ENCODE measurements at regions not wholly inside any gene's neighbourhood (a gene's known extent, or its start where the extent isn't known, plus 50 kb on each side); places are given as distances from the start of the nearest gene placed in this dataset.

DNA sequence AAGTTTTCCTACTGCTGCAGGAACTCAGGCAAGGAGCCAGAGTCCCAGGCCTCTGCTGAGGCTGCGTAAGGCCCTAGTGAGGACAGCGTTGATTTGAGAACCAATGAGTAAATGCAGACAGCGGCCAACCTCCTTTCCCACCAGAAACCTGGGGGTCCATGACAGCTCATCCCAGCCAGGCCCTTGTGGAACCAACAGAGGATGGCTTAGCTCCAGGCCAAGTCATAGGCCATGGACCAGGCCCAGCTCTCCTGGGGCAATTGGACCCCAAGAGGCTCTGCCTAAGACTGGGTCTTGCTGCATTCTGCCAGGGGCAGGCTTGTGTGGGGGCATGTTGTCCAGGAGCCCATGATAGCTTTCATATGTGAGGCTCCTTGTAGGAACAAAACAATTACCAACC, 65.4 kb upstream of the PPP1R3C start:
- Mint-ChIP-seq H3K36me3 (no peaks in the 10 kb centered on the region), H3K9me3 (no peaks in the 10 kb centered on the region), H3K27me3 (peaks cover 12 to 15% of the 10 kb centered on the region in 2 donors), H3K4me1 (no peaks in the 10 kb centered on the region), H3K4me3 (no peak overlapping the region), H3K27ac (no peak overlapping the region)
- no peak overlapping the region for H3K27ac ChIP-seq (ENCODE audit: low read length)
- ChIA-PET POLR2A (no interaction called here), CTCF (no interaction called here)
- ATAC-seq (replicated peaks in 1 of 4) (no peak), DNase-seq (no peak)
- no peaks in the 10 kb centered on the region for H3K36me3 ChIP-seq (ENCODE audit: control insufficient read depth in 2 of 2, extremely low read depth in 1 of 2, insufficient read depth in 1 of 2, low read length in 1 of 2)
- no peaks in the 10 kb centered on the region for H3K4me1 ChIP-seq (ENCODE audit: control insufficient read depth in 1 of 2, extremely low read depth in 1 of 2, insufficient read depth in 2 of 2, low read length in 2 of 2)
- no peak overlapping the region for H3K4me3 ChIP-seq (ENCODE audit: control insufficient read depth in 1 of 2, extremely low read depth in 1 of 2, low read length in 1 of 2)
- WGBS (ENCODE audit: insufficient coverage) = 76% methylated on average over 3 of the region's 3 CpGs
- H3K27me3 ChIP-seq (replicated peaks in 1 of 2; ENCODE audit: control insufficient read depth in 2 of 2, extremely low read depth in 1 of 2, insufficient read depth in 2 of 2, low read length in 1 of 2) = peaks cover 0 to 3% of the 10 kb centered on the region in 2 experiments
- no peaks in the 10 kb centered on the region for H3K9me3 ChIP-seq

DNA sequence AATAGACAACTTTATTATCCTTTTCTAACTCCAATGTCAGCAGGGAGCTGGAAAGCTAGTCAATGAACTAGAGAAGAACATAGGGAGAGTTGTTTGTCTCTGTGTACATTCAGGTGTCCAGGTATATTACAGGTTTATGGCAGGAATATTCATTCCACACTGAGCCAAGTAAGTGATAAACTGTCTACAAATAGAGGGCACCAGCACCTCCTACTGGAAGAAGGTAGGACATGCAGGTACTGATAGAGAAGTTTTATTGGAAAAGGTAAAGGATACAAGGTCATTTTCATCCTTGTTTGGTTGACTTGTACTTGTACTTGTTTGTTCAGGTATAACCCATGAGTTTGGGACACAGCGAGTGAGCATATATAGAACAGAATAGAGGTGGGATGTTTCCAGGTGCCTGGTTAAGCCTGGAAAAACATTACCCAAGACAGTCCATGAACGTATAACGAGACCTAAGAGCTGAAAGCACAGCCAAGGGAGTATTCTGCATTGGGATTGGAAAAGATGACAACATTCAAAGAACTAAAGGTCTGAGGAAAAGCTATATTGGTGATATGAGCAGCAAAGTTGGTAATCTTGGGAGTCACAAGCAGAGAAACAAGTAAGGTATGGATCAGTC, 61.4 kb upstream of the PPP1R3C start:
- Mint-ChIP-seq H3K27me3 (peaks cover under 1 to 10% of the 10 kb centered on the region in 2 donors), H3K4me3 (no peak overlapping the region), H3K4me1 (no peaks in the 10 kb centered on the region), H3K9me3 (no peaks in the 10 kb centered on the region), H3K27ac (no peak overlapping the region), H3K36me3 (no peaks in the 10 kb centered on the region)
- H3K36me3 ChIP-seq (ENCODE audit: control insufficient read depth in 2 of 2, extremely low read depth in 1 of 2, insufficient read depth in 1 of 2, low read length in 1 of 2) = no peaks in the 10 kb centered on the region
- ATAC-seq (replicated peaks in 1 of 4) (no peak), DNase-seq (peak in 2 of 35 experiments; percentile 1 to 46)
- no peak overlapping the region for H3K4me3 ChIP-seq (ENCODE audit: control insufficient read depth in 1 of 2, extremely low read depth in 1 of 2, low read length in 1 of 2)
- no peaks in the 10 kb centered on the region for H3K4me1 ChIP-seq (ENCODE audit: control insufficient read depth in 1 of 2, extremely low read depth in 1 of 2, insufficient read depth in 2 of 2, low read length in 2 of 2)
- no peaks in the 10 kb centered on the region for H3K9me3 ChIP-seq
- POLR2A ChIA-PET = no interaction called here
- CTCF ChIA-PET = interaction anchor here (0.6 to 1.5 kb wide), 4 partner anchors 12 to 831 kb away, joined by 3 to 4 read pairs (median 3); no protein-coding TSS in a partner anchor
- WGBS (ENCODE audit: insufficient coverage) = 89% methylated on average over 3 of the region's 3 CpGs
- H3K27ac ChIP-seq (ENCODE audit: low read length) = no peak overlapping the region
- H3K27me3 ChIP-seq (replicated peaks in 1 of 2; ENCODE audit: control insufficient read depth in 2 of 2, extremely low read depth in 1 of 2, insufficient read depth in 2 of 2, low read length in 1 of 2) = peaks cover 0 to 3% of the 10 kb centered on the region in 2 experiments

GRCh38 chr10:91691981-91692380, 59.1 kb upstream of the PPP1R3C start:
- no peak for DNase-seq
- no peaks in the 10 kb centered on the region for H3K36me3 ChIP-seq (ENCODE audit: control insufficient read depth in 2 of 2, extremely low read depth in 1 of 2, insufficient read depth in 1 of 2, low read length in 1 of 2)
- no peak overlapping the region for H3K4me3 ChIP-seq (ENCODE audit: control insufficient read depth in 1 of 2, extremely low read depth in 1 of 2, low read length in 1 of 2)
- CTCF ChIA-PET = interaction anchor here in 1 of 2 donors (0.9 kb wide), 1 partner anchor 394 kb away, joined by 3 read pairs; no protein-coding TSS in a partner anchor
- no peaks in the 10 kb centered on the region for H3K27me3 ChIP-seq (replicated peaks in 1 of 2; ENCODE audit: control insufficient read depth in 2 of 2, extremely low read depth in 1 of 2, insufficient read depth in 2 of 2, low read length in 1 of 2)
- H3K27ac ChIP-seq (ENCODE audit: low read length) = no peak overlapping the region
- POLR2A ChIA-PET = no interaction called here
- ATAC-seq (replicated peaks in 1 of 4) = no peak
- H3K9me3 Mint-ChIP-seq = no peaks in the 10 kb centered on the region
- H3K27me3 Mint-ChIP-seq = peaks cover 0 to 10% of the 10 kb centered on the region in 2 donors
- H3K4me1 ChIP-seq (ENCODE audit: control insufficient read depth in 1 of 2, extremely low read depth in 1 of 2, insufficient read depth in 2 of 2, low read length in 2 of 2) = no peaks in the 10 kb centered on the region
- no peaks in the 10 kb centered on the region for H3K36me3 Mint-ChIP-seq
- no peaks in the 10 kb centered on the region for H3K4me1 Mint-ChIP-seq
- H3K27ac Mint-ChIP-seq = no peak overlapping the region
- H3K9me3 ChIP-seq = no peaks in the 10 kb centered on the region
- H3K4me3 Mint-ChIP-seq = no peak overlapping the region
- WGBS (ENCODE audit: insufficient coverage) = 95% methylated on average over 3 of the region's 6 CpGs

DNA sequence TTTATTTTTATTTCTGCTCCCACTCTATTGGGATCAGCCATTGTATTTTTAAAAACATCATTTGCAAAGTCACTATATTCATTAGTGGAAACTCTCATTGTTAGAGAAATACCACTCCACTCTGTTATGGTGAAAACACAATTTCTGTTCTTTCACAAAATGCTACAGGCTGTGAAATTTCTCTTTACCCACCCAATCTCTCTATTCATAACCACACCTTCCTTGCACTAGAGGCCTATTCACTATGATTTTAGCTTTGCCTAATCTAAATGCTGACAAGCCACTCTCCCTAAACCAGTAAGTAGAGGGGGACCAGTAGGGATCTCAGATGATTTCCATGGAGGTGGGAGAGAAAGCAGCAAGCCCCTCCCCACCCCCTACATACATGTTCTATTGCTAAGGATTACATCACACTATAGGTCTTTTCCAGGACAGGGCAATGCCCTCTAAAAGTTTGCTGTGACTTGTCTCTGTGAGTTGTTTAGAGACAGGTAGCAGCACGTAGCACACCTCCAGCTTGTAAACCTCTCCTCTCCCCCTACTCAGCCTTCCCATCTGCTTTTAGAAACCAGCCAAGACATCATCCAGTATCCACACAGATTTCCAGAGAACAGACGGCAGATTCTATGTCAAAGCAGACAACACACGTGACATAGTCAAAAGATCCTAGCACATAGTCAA, 58.3 kb upstream of the PPP1R3C start:
- Mint-ChIP-seq H3K9me3 (no peaks in the 10 kb centered on the region), H3K27me3 (peaks cover 0 to 10% of the 10 kb centered on the region in 2 donors), H3K4me3 (no peak overlapping the region), H3K36me3 (no peaks in the 10 kb centered on the region), H3K27ac (no peak overlapping the region), H3K4me1 (no peaks in the 10 kb centered on the region)
- no peak for ATAC-seq (replicated peaks in 1 of 4)
- no peaks in the 10 kb centered on the region for H3K9me3 ChIP-seq
- ChIA-PET POLR2A (no interaction called here), CTCF (interaction anchor here in 1 of 2 donors (0.6 kb wide), 1 partner anchor 724 kb away, joined by 3 read pairs; no protein-coding TSS in a partner anchor)
- H3K4me1 ChIP-seq (ENCODE audit: control insufficient read depth in 1 of 2, extremely low read depth in 1 of 2, insufficient read depth in 2 of 2, low read length in 2 of 2) = no peaks in the 10 kb centered on the region
- H3K27ac ChIP-seq (ENCODE audit: low read length) = no peak overlapping the region
- H3K27me3 ChIP-seq (replicated peaks in 1 of 2; ENCODE audit: control insufficient read depth in 2 of 2, extremely low read depth in 1 of 2, insufficient read depth in 2 of 2, low read length in 1 of 2) = no peaks in the 10 kb centered on the region
- DNase-seq = no peak
- 100% methylated on average over 1 of the region's 3 CpGs for WGBS (ENCODE audit: insufficient coverage)
- H3K36me3 ChIP-seq (ENCODE audit: control insufficient read depth in 2 of 2, extremely low read depth in 1 of 2, insufficient read depth in 1 of 2, low read length in 1 of 2) = no peaks in the 10 kb centered on the region
- H3K4me3 ChIP-seq (ENCODE audit: control insufficient read depth in 1 of 2, extremely low read depth in 1 of 2, low read length in 1 of 2) = no peak overlapping the region

- H3K9me3 Mint-ChIP-seq = no peaks in the 10 kb centered on the region
- no peaks in the 10 kb centered on the region for H3K36me3 ChIP-seq (ENCODE audit: control insufficient read depth in 2 of 2, extremely low read depth in 1 of 2, insufficient read depth in 1 of 2, low read length in 1 of 2)
- H3K4me3 ChIP-seq (ENCODE audit: control insufficient read depth in 1 of 2, extremely low read depth in 1 of 2, low read length in 1 of 2) = no peak overlapping the region
- no peaks in the 10 kb centered on the region for H3K9me3 ChIP-seq
- H3K27ac Mint-ChIP-seq = no peak overlapping the region
- peaks cover 0 to 7% of the 10 kb centered on the region in 2 donors for H3K27me3 Mint-ChIP-seq
- H3K4me1 Mint-ChIP-seq = no peaks in the 10 kb centered on the region
- no peak overlapping the region for H3K27ac ChIP-seq (ENCODE audit: low read length)
- WGBS (ENCODE audit: insufficient coverage) = no CpG with 5 or more reads among the region's 3 CpGs
- DNase-seq (no peak), ATAC-seq (replicated peaks in 1 of 4) (no peak)
- H3K27me3 ChIP-seq (replicated peaks in 1 of 2; ENCODE audit: control insufficient read depth in 2 of 2, extremely low read depth in 1 of 2, insufficient read depth in 2 of 2, low read length in 1 of 2) = no peaks in the 10 kb centered on the region
- H3K4me1 ChIP-seq (ENCODE audit: control insufficient read depth in 1 of 2, extremely low read depth in 1 of 2, insufficient read depth in 2 of 2, low read length in 2 of 2) = no peaks in the 10 kb centered on the region
- ChIA-PET CTCF (interaction anchor here in 1 of 2 donors (0.6 kb wide), 1 partner anchor 723 kb away, joined by 3 read pairs; no protein-coding TSS in a partner anchor), POLR2A (no interaction called here)
- H3K36me3 Mint-ChIP-seq = no peaks in the 10 kb centered on the region
- H3K4me3 Mint-ChIP-seq = no peak overlapping the region
These were observed 57.5 kb upstream of the PPP1R3C start for GRCh38 chr10:91690412-91690811.

GRCh38 chr10:91689731-91690168, 56.9 kb upstream of the PPP1R3C start:
- WGBS (ENCODE audit: insufficient coverage) = 100% methylated on average over 1 of the region's 2 CpGs
- no peaks in the 10 kb centered on the region for H3K9me3 Mint-ChIP-seq
- no peaks in the 10 kb centered on the region for H3K4me1 Mint-ChIP-seq
- no peak for ATAC-seq (replicated peaks in 1 of 4)
- H3K27me3 ChIP-seq (replicated peaks in 1 of 2; ENCODE audit: control insufficient read depth in 2 of 2, extremely low read depth in 1 of 2, insufficient read depth in 2 of 2, low read length in 1 of 2) = no peaks in the 10 kb centered on the region
- H3K36me3 Mint-ChIP-seq = no peaks in the 10 kb centered on the region
- no peak overlapping the region for H3K27ac ChIP-seq (ENCODE audit: low read length)
- no peaks in the 10 kb centered on the region for H3K36me3 ChIP-seq (ENCODE audit: control insufficient read depth in 2 of 2, extremely low read depth in 1 of 2, insufficient read depth in 1 of 2, low read length in 1 of 2)
- ChIA-PET CTCF (no interaction called here), POLR2A (no interaction called here)
- DNase-seq = no peak
- H3K4me3 ChIP-seq (ENCODE audit: control insufficient read depth in 1 of 2, extremely low read depth in 1 of 2, low read length in 1 of 2) = no peak overlapping the region
- H3K27ac Mint-ChIP-seq = no peak overlapping the region
- no peak overlapping the region for H3K4me3 Mint-ChIP-seq
- no peaks in the 10 kb centered on the region for H3K9me3 ChIP-seq
- H3K4me1 ChIP-seq (ENCODE audit: control insufficient read depth in 1 of 2, extremely low read depth in 1 of 2, insufficient read depth in 2 of 2, low read length in 2 of 2) = no peaks in the 10 kb centered on the region
- peaks cover 0 to 5% of the 10 kb centered on the region in 2 donors for H3K27me3 Mint-ChIP-seq

Measured in T-cell (primary cell).